BJ (cell line): ENCODE measurements at regions not wholly inside any gene's neighbourhood (a gene's known extent, or its start where the extent isn't known, plus 50 kb on each side); places are given as distances from the start of the nearest gene placed in this dataset.

Source experiments
- CTCF ChIA-PET: fragments of 350-600 bp; formaldehyde crosslinking; extraction: SDS; loops from one replicate; lab custom pipeline; 2021; ENCODE audit warnings: antibody characterized with exemption, inconsistent platforms; lab: Yijun Ruan, JAX
- POLR2A ChIA-PET: fragments of 300-600 bp; sonication (Branson Sonifier 250); formaldehyde crosslinking; extraction: SDS; loops from one replicate; lab custom pipeline; 2021; ENCODE audit warnings: antibody characterized with exemption; lab: Charles Lee
- DNase-seq: peaks from one replicate; pipeline ENCODE4 v3.0.0-alpha.2; 2011; ENCODE audit warnings: low read depth
- H3K27me3 ChIP-seq: 2 replicates; pipeline ENCODE4 v1.6.0; 2011; ENCODE audit warnings: low read length; ENCODE audit not compliant: control insufficient read depth, insufficient read depth
- H3K36me3 ChIP-seq: 2 replicates; pipeline ENCODE4 v1.5.1; 2011; ENCODE audit warnings: low read length; ENCODE audit not compliant: control insufficient read depth, insufficient read depth
- H3K4me3 ChIP-seq: 2 replicates; pipeline ENCODE4 v1.5.1; 2011; ENCODE audit warnings: low read depth, mild to moderate bottlenecking, control low read depth, low read length
- TF ChIP-seq, protein P1 (sequence below): IDR thresholded peaks from 2 replicates; pipeline ENCODE4 v1.5.1; 2011; ENCODE audit warnings: low read depth, mild to moderate bottlenecking, control low read depth, inconsistent platforms, low read length, moderate library complexity; ENCODE audit not compliant: insufficient read depth

DNA sequence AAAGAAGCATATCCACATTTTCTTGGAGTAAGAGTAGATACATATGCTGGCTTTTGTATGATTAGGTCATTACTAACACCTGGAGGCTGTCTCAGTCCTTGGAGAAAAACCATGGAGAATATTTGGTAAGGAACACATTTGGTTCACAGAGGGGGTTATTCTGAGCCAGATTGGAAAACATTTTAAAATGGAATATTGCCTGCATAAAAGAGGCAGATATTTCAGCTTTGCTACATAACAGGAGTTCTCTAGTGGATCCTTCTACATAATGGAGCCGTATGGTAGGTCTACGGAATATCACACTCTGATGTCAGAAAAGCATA, 415.1 kb downstream of the ADGRL2 start:
- CTCF ChIA-PET = no interaction called here
- DNase-seq = no peak
- POLR2A ChIA-PET = no interaction called here
- H3K4me3 ChIP-seq = no peak overlapping the region
- no peaks in the 10 kb centered on the region for H3K36me3 ChIP-seq
- TF ChIP-seq, protein P1, sequence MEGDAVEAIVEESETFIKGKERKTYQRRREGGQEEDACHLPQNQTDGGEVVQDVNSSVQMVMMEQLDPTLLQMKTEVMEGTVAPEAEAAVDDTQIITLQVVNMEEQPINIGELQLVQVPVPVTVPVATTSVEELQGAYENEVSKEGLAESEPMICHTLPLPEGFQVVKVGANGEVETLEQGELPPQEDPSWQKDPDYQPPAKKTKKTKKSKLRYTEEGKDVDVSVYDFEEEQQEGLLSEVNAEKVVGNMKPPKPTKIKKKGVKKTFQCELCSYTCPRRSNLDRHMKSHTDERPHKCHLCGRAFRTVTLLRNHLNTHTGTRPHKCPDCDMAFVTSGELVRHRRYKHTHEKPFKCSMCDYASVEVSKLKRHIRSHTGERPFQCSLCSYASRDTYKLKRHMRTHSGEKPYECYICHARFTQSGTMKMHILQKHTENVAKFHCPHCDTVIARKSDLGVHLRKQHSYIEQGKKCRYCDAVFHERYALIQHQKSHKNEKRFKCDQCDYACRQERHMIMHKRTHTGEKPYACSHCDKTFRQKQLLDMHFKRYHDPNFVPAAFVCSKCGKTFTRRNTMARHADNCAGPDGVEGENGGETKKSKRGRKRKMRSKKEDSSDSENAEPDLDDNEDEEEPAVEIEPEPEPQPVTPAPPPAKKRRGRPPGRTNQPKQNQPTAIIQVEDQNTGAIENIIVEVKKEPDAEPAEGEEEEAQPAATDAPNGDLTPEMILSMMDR = no peak
- no peaks in the 10 kb centered on the region for H3K27me3 ChIP-seq

- POLR2A ChIA-PET = no interaction called here
- no peak overlapping the region for H3K4me3 ChIP-seq
- TF ChIP-seq, protein P1 = no peak
- H3K36me3 ChIP-seq = no peaks in the 10 kb centered on the region
- no peaks in the 10 kb centered on the region for H3K27me3 ChIP-seq
- no peak for DNase-seq
- CTCF ChIA-PET = no interaction called here
These were observed 414.5 kb downstream of the ADGRL2 start for GRCh38 chr1:82215056-82215852.

DNA sequence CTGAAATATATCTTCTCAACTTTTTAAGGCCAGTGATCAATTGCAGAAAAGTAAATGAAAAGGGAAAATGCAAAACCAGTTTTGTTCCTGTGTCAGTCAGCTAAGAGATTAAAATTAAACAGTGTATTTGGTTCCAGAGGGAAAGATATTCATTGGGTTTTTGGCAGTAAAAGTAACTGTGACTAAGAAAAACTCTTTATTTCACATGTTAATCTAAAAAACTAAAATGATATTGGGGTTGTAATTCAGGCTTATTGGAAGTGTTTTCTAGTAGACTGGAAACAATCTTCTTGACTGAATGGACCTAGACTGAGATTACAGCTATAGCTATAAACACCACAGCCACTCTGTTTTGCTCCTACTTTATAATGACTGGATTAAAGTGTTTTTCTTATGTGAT, 413.9 kb downstream of the ADGRL2 start:
- no peak for DNase-seq
- H3K4me3 ChIP-seq = no peak overlapping the region
- ChIA-PET CTCF (no interaction called here), POLR2A (no interaction called here)
- no peaks in the 10 kb centered on the region for H3K27me3 ChIP-seq
- no peaks in the 10 kb centered on the region for H3K36me3 ChIP-seq
- TF ChIP-seq, protein P1 = no peak

- ChIA-PET CTCF (no interaction called here), POLR2A (no interaction called here)
- H3K36me3 ChIP-seq = no peaks in the 10 kb centered on the region
- no peak overlapping the region for H3K4me3 ChIP-seq
- TF ChIP-seq, protein P1 = no peak
- H3K27me3 ChIP-seq = no peaks in the 10 kb centered on the region
- no peak for DNase-seq
These were observed 396.9 kb downstream of the ADGRL2 start for GRCh38 chr1:82197606-82198005.

DNA sequence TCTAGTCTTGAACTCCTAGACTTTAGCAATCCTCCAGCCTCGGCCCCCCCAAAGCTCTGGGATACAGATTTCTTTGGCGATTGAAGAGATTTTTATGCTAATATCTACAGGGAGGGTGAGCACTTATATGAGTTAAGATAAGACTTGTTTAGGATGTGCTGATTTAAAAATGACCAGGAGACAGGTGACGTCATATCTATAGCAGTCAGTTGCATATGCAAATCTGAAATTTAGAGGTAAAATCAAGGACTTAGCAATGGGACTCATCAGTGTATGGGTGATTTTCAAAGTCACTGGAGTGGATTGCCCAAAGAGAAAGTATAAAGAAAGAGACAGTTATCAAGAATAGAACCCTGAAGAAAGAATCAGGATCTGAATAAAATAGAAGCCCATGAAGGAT, 394.5 kb downstream of the ADGRL2 start:
- H3K4me3 ChIP-seq = no peak overlapping the region
- H3K36me3 ChIP-seq = no peaks in the 10 kb centered on the region
- CTCF ChIA-PET = no interaction called here
- no peaks in the 10 kb centered on the region for H3K27me3 ChIP-seq
- DNase-seq = no peak
- POLR2A ChIA-PET = no interaction called here
- TF ChIP-seq, protein P1 = no peak
